ENCODE measurements at regions not wholly inside any gene's neighbourhood (a gene's known extent, or its start where the extent isn't known, plus 50 kb on each side); places are given as distances from the start of the nearest gene placed in this dataset.

GRCh38 chr4:18954538-18954937 is 933.0 kb upstream of the LCORL start:
- no peaks in the 10 kb centered on the region for H3K36me3 Mint-ChIP-seq (ENCODE audit: low read depth)
- H3K4me3 Mint-ChIP-seq, result no peak overlapping the region
- H3K4me1 Mint-ChIP-seq (ENCODE audit: low read depth), result no peaks in the 10 kb centered on the region
- no peaks in the 10 kb centered on the region for H3K27me3 Mint-ChIP-seq
- DNase-seq, result no peak
- H3K9me3 Mint-ChIP-seq, result peaks cover 13% of the 10 kb centered on the region
- H3K27ac Mint-ChIP-seq, result no peak overlapping the region

GRCh38 chr4:18953613-18954012 is 932.1 kb upstream of the LCORL start:
- no peaks in the 10 kb centered on the region for H3K36me3 Mint-ChIP-seq (ENCODE audit: low read depth)
- no peak for DNase-seq
- H3K4me3 Mint-ChIP-seq, result no peak overlapping the region
- H3K4me1 Mint-ChIP-seq (ENCODE audit: low read depth), result no peaks in the 10 kb centered on the region
- peaks cover 6% of the 10 kb centered on the region for H3K9me3 Mint-ChIP-seq
- no peaks in the 10 kb centered on the region for H3K27me3 Mint-ChIP-seq
- H3K27ac Mint-ChIP-seq, result no peak overlapping the region

- H3K27ac Mint-ChIP-seq, result no peak overlapping the region
- no peak for DNase-seq
- H3K4me3 Mint-ChIP-seq, result no peak overlapping the region
- H3K9me3 Mint-ChIP-seq, result peaks cover 11% of the 10 kb centered on the region
- H3K36me3 Mint-ChIP-seq (ENCODE audit: low read depth), result no peaks in the 10 kb centered on the region
- no peaks in the 10 kb centered on the region for H3K4me1 Mint-ChIP-seq (ENCODE audit: low read depth)
- no peaks in the 10 kb centered on the region for H3K27me3 Mint-ChIP-seq
These were observed 923.9 kb upstream of the LCORL start for GRCh38 chr4:18945464-18945863.

GRCh38 chr4:18942874-18943273 is 921.3 kb upstream of the LCORL start:
- H3K27ac Mint-ChIP-seq, result no peak overlapping the region
- H3K36me3 Mint-ChIP-seq (ENCODE audit: low read depth), result no peaks in the 10 kb centered on the region
- H3K9me3 Mint-ChIP-seq, result peaks cover 15% of the 10 kb centered on the region
- no peaks in the 10 kb centered on the region for H3K27me3 Mint-ChIP-seq
- H3K4me1 Mint-ChIP-seq (ENCODE audit: low read depth), result no peaks in the 10 kb centered on the region
- DNase-seq, result no peak
- H3K4me3 Mint-ChIP-seq, result no peak overlapping the region

GRCh38 chr4:18938343-18939099 is 917.0 kb upstream of the LCORL start:
- H3K4me1 Mint-ChIP-seq (ENCODE audit: low read depth), result no peaks in the 10 kb centered on the region
- no peak overlapping the region for H3K27ac Mint-ChIP-seq
- no peak for DNase-seq
- H3K9me3 Mint-ChIP-seq, result peaks cover 34% of the 10 kb centered on the region
- no peaks in the 10 kb centered on the region for H3K36me3 Mint-ChIP-seq (ENCODE audit: low read depth)
- no peaks in the 10 kb centered on the region for H3K27me3 Mint-ChIP-seq
- H3K4me3 Mint-ChIP-seq, result no peak overlapping the region

GRCh38 chr4:18937746-18938145 is 916.2 kb upstream of the LCORL start:
- H3K27ac Mint-ChIP-seq, result no peak overlapping the region
- no peak for DNase-seq
- H3K4me1 Mint-ChIP-seq (ENCODE audit: low read depth), result no peaks in the 10 kb centered on the region
- H3K4me3 Mint-ChIP-seq, result no peak overlapping the region
- H3K36me3 Mint-ChIP-seq (ENCODE audit: low read depth), result no peaks in the 10 kb centered on the region
- H3K27me3 Mint-ChIP-seq, result no peaks in the 10 kb centered on the region
- peaks cover 36% of the 10 kb centered on the region for H3K9me3 Mint-ChIP-seq

- no peak for DNase-seq
- no peaks in the 10 kb centered on the region for H3K36me3 Mint-ChIP-seq (ENCODE audit: low read depth)
- no peak overlapping the region for H3K27ac Mint-ChIP-seq
- H3K4me1 Mint-ChIP-seq (ENCODE audit: low read depth), result no peaks in the 10 kb centered on the region
- no peaks in the 10 kb centered on the region for H3K27me3 Mint-ChIP-seq
- no peak overlapping the region for H3K4me3 Mint-ChIP-seq
- H3K9me3 Mint-ChIP-seq, result peaks cover 36% of the 10 kb centered on the region
These were observed 915.5 kb upstream of the LCORL start for GRCh38 chr4:18937080-18937479.

GRCh38 chr4:18935659-18936345 is 914.2 kb upstream of the LCORL start:
- Mint-ChIP-seq H3K4me3 (no peak overlapping the region), H3K36me3 (ENCODE audit: low read depth) (no peaks in the 10 kb centered on the region), H3K27me3 (no peaks in the 10 kb centered on the region), H3K9me3 (peaks cover 36% of the 10 kb centered on the region), H3K27ac (no peak overlapping the region), H3K4me1 (ENCODE audit: low read depth) (no peaks in the 10 kb centered on the region)
- DNase-seq, result no peak

- Mint-ChIP-seq H3K27ac (no peak overlapping the region), H3K9me3 (peaks cover 27% of the 10 kb centered on the region), H3K4me1 (ENCODE audit: low read depth) (no peaks in the 10 kb centered on the region), H3K36me3 (ENCODE audit: low read depth) (no peaks in the 10 kb centered on the region), H3K27me3 (no peaks in the 10 kb centered on the region), H3K4me3 (no peak overlapping the region)
- no peak for DNase-seq
These were observed 912.6 kb upstream of the LCORL start for GRCh38 chr4:18934197-18934596.

- no peaks in the 10 kb centered on the region for H3K36me3 Mint-ChIP-seq (ENCODE audit: low read depth)
These were observed 911.3 kb upstream of the LCORL start for GRCh38 chr4:18932730-18933339.

GRCh38 chr4:18931643-18932377 is 910.3 kb upstream of the LCORL start:
- no peak overlapping the region for H3K4me3 Mint-ChIP-seq
- DNase-seq, result no peak
- H3K9me3 Mint-ChIP-seq, result peaks cover 20% of the 10 kb centered on the region
- no peaks in the 10 kb centered on the region for H3K27me3 Mint-ChIP-seq
- no peaks in the 10 kb centered on the region for H3K4me1 Mint-ChIP-seq (ENCODE audit: low read depth)
- H3K27ac Mint-ChIP-seq, result no peak overlapping the region
- no peaks in the 10 kb centered on the region for H3K36me3 Mint-ChIP-seq (ENCODE audit: low read depth)

More at GRCh38 chr4:18932730-18933339, 911.3 kb upstream of the LCORL start:
- DNase-seq, result no peak
- no peak overlapping the region for H3K4me3 Mint-ChIP-seq
- H3K9me3 Mint-ChIP-seq, result peaks cover 27% of the 10 kb centered on the region
- no peaks in the 10 kb centered on the region for H3K27me3 Mint-ChIP-seq
- no peaks in the 10 kb centered on the region for H3K4me1 Mint-ChIP-seq (ENCODE audit: low read depth)
- H3K27ac Mint-ChIP-seq, result no peak overlapping the region

- no peak for DNase-seq
- Mint-ChIP-seq H3K4me3 (no peak overlapping the region), H3K27me3 (no peaks in the 10 kb centered on the region), H3K27ac (no peak overlapping the region), H3K9me3 (peaks cover 10% of the 10 kb centered on the region), H3K36me3 (ENCODE audit: low read depth) (no peaks in the 10 kb centered on the region), H3K4me1 (ENCODE audit: low read depth) (no peaks in the 10 kb centered on the region)
These were observed 908.9 kb upstream of the LCORL start for GRCh38 chr4:18930487-18930886.

- DNase-seq, result no peak
- no peaks in the 10 kb centered on the region for H3K27me3 Mint-ChIP-seq
- H3K9me3 Mint-ChIP-seq, result peaks cover 14% of the 10 kb centered on the region
- no peaks in the 10 kb centered on the region for H3K4me1 Mint-ChIP-seq (ENCODE audit: low read depth)
- H3K4me3 Mint-ChIP-seq, result no peak overlapping the region
- no peak overlapping the region for H3K27ac Mint-ChIP-seq
- H3K36me3 Mint-ChIP-seq (ENCODE audit: low read depth), result no peaks in the 10 kb centered on the region
These were observed 902.1 kb upstream of the LCORL start for GRCh38 chr4:18923496-18924161.

GRCh38 chr4:18917689-18918088 is 896.1 kb upstream of the LCORL start:
- H3K36me3 Mint-ChIP-seq (ENCODE audit: low read depth), result no peaks in the 10 kb centered on the region
- no peaks in the 10 kb centered on the region for H3K27me3 Mint-ChIP-seq
- no peak overlapping the region for H3K27ac Mint-ChIP-seq
- no peaks in the 10 kb centered on the region for H3K4me1 Mint-ChIP-seq (ENCODE audit: low read depth)
- DNase-seq, result no peak
- peaks cover 30% of the 10 kb centered on the region for H3K9me3 Mint-ChIP-seq
- H3K4me3 Mint-ChIP-seq, result no peak overlapping the region
